Endothelial cell of umbilical vein (primary cell): ENCODE measurements at regions not wholly inside any gene's neighbourhood (a gene's known extent, or its start where the extent isn't known, plus 50 kb on each side); places are given as distances from the start of the nearest gene placed in this dataset.

Experiments used
- BruUV-seq: library from RNA; stranded (reverse); fragments of 400-500 nt; replicated peaks from 2 replicates; lab custom pipeline; 2021; lab: Mats Ljungman, UMichigan
- CTCF ChIA-PET: fragments of 300-600, 350-600 bp; sonication (Branson Sonifier 250); formaldehyde crosslinking; loops from one replicate; lab custom pipeline; 2021; ENCODE audit warnings: antibody characterized with exemption, inconsistent platforms; lab: Charles Lee
- POLR2A ChIA-PET: fragments of 300-600, 350-600 bp; sonication (Branson Sonifier 250); formaldehyde crosslinking; loops from one replicate; lab custom pipeline; 2021; ENCODE audit warnings: antibody characterized with exemption, inconsistent platforms; lab: Charles Lee
- DNase-seq: peaks from one replicate; pipeline ENCODE4 v3.0.0-alpha.2; 2011; ENCODE audit warnings: low read depth, low spot score
- FAIRE-seq: peaks from 2 replicates; lab custom pipeline; 2011; peaks lifted over from hg19 to GRCh38; lab: Jason Lieb, UNC
- H2AFZ ChIP-seq: 2 replicates; pipeline ENCODE4 v1.6.0; 2012; ENCODE audit warnings: low read depth, low read length, control low read depth, inconsistent platforms
- H3K27ac ChIP-seq: 2 replicates; pipeline ENCODE4 v1.5.1; 2011; ENCODE audit warnings: low read depth, mild to moderate bottlenecking, control low read depth, low read length, moderate library complexity; ENCODE audit not compliant: insufficient read depth
- H3K27me3 ChIP-seq, 2 experiments: 2 replicates each; pipeline versions ENCODE4 v1.6.0 to v1.6.1; 2011; ENCODE audit warnings: low read length in 2 of 2, mixed read lengths in 1 of 2; ENCODE audit not compliant: control insufficient read depth in 2 of 2, insufficient read depth in 2 of 2
- H3K36me3 ChIP-seq, 2 experiments: 2 replicates in 1 of 2; 3 replicates in 1 of 2; pipeline ENCODE4 v1.5.1; 2011; ENCODE audit warnings: low read length in 2 of 2, mild to moderate bottlenecking in 1 of 2, moderate library complexity in 1 of 2; ENCODE audit not compliant: control insufficient read depth in 2 of 2, insufficient read depth in 2 of 2; ENCODE audit errors: extremely low read depth in 1 of 2
- H3K4me1 ChIP-seq: 3 replicates; pipeline ENCODE4 v1.5.1; 2011; ENCODE audit warnings: mild to moderate bottlenecking, low read length; ENCODE audit not compliant: control insufficient read depth, insufficient read depth; ENCODE audit errors: extremely low read depth
- H3K4me2 ChIP-seq: 2 replicates; pipeline ENCODE4 v1.6.1; 2011; ENCODE audit warnings: low read length, control low read depth, mixed read lengths; ENCODE audit not compliant: insufficient read depth
- H3K4me3 ChIP-seq, 3 experiments: fragments of 200-600 bp in 1 of 3; sonication (generic), shearing (Covaris generic) in 1 of 3; replicated peaks in 1 of 3; 2 replicates each; pipeline ENCODE4 v1.5.1; 2011 to 2016; ENCODE audit warnings: control low read depth in 3 of 3, low read length in 3 of 3, mild to moderate bottlenecking in 2 of 3, inconsistent platforms in 1 of 3, low read depth in 1 of 3, moderate library complexity in 1 of 3; ENCODE audit not compliant: insufficient read depth in 1 of 3
- H3K79me2 ChIP-seq: 2 replicates; pipeline ENCODE4 v1.6.0; 2012; ENCODE audit warnings: low read length, inconsistent platforms; ENCODE audit not compliant: control insufficient read depth, insufficient read depth
- H3K9ac ChIP-seq: replicated peaks from 2 replicates; pipeline ENCODE3; 2011; ENCODE audit warnings: low read length, control low read depth; ENCODE audit not compliant: insufficient read depth; ENCODE audit errors: extremely low read depth
- H3K9me1 ChIP-seq: replicated peaks from 3 replicates; pipeline ENCODE4 v1.6.0; 2011; ENCODE audit warnings: mild to moderate bottlenecking, low read length; ENCODE audit not compliant: control insufficient read depth, insufficient read depth; ENCODE audit errors: extremely low read depth
- H3K9me3 ChIP-seq: replicated peaks from 2 replicates; pipeline ENCODE4 v1.5.1; 2012; ENCODE audit warnings: low read length, inconsistent platforms; ENCODE audit not compliant: control insufficient read depth, insufficient read depth
- H4K20me1 ChIP-seq: replicated peaks from 2 replicates; pipeline ENCODE3; 2011; ENCODE audit warnings: mild to moderate bottlenecking, low read length; ENCODE audit not compliant: control insufficient read depth, insufficient read depth; ENCODE audit errors: extremely low read depth
- EZH2 ChIP-seq: IDR thresholded peaks from 2 replicates; pipeline ENCODE4 v1.6.1; 2012; ENCODE audit warnings: borderline replicate concordance, low read depth, mild to moderate bottlenecking, moderate library complexity, low read length, inconsistent platforms; ENCODE audit not compliant: severe bottlenecking
- FOS ChIP-seq: IDR thresholded peaks from 2 replicates; pipeline ENCODE4 v1.6.1; 2011; ENCODE audit warnings: mild to moderate bottlenecking, low read length, moderate library complexity, borderline replicate concordance; ENCODE audit not compliant: insufficient read depth
- GATA2 ChIP-seq: IDR thresholded peaks from 2 replicates; pipeline ENCODE4 v1.7.0; 2011; ENCODE audit warnings: low read depth, mild to moderate bottlenecking, moderate library complexity, mixed read lengths, low read length; ENCODE audit not compliant: insufficient read length, insufficient read depth
- JUN ChIP-seq: IDR thresholded peaks from 2 replicates; pipeline ENCODE4 v1.6.1; 2011; ENCODE audit warnings: borderline replicate concordance, low read depth; ENCODE audit not compliant: insufficient read length, insufficient read depth
- POLR2A ChIP-seq: IDR thresholded peaks from 2 replicates; pipeline ENCODE4 v1.6.1; 2012; ENCODE audit warnings: low read depth, mild to moderate bottlenecking, control low read depth, low read length
- POLR2AphosphoS5 ChIP-seq: IDR thresholded peaks from 2 replicates; pipeline ENCODE4 v1.6.1; 2012; ENCODE audit warnings: low read depth, mild to moderate bottlenecking, control low read depth, low read length, moderate library complexity; ENCODE audit not compliant: insufficient read depth
- dilution Hi-C: fragments of 300-500 bp; cut with MboI; formaldehyde crosslinking; loops from one replicate; pipeline ENCODE4 v1.15.0; 2019; ENCODE audit warnings: low sequenced_read_pairs; ENCODE audit not compliant: extremely low pct_ligation_motif_present
- intact Hi-C: fragments of 100-400 bp; cut with micrococcal nuclease; formaldehyde crosslinking; loops from one replicate; pipeline ENCODE4 v1.10.0; 2022
- TF ChIP-seq, protein P1 (sequence below): IDR thresholded peaks from 2 replicates; pipeline ENCODE4 v1.6.1; 2011; ENCODE audit not compliant: insufficient read depth, insufficient read length
- TF ChIP-seq, protein P2 (sequence below), 2 donors: IDR thresholded peaks; 1 replicate in 1 of 2; 2 replicates in 1 of 2; pipeline ENCODE4 v1.5.1; 2011; ENCODE audit warnings: low read length in 2 of 2, mild to moderate bottlenecking in 2 of 2, moderate library complexity in 2 of 2, control low read depth in 1 of 2, inconsistent platforms in 1 of 2, low read depth in 1 of 2; ENCODE audit not compliant: insufficient read depth in 1 of 2; ENCODE audit errors: extremely low read depth in 1 of 2

DNA sequence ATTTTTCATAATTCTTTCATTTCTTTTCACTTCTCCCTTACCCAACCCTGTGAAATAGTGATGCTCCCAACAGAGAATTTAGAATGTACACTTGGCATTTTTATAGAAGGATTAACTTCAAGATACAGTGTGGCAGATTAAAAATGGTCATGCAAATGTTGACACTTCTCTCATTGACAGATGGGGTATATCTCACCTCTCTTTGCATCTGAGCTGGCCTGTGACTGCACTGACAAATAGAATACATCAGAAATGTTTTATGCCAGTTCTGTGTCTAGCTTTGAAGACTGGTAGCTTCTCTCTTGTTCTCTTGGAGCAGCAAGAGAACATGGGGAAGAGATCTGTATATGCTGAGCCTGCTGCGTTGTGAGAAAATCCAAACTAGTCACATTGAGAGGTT, 949.6 kb downstream of the CDH11 start:
- Histone ChIP-seq H3K79me2 (no peaks in the 10 kb centered on the region), H3K36me3 (no peaks in the 10 kb centered on the region), H3K4me2 (no peak overlapping the region), H4K20me1 (no peaks in the 10 kb centered on the region), H3K9me3 (no peaks in the 10 kb centered on the region), H3K4me1 (no peaks in the 10 kb centered on the region), H3K27me3 (no peaks in the 10 kb centered on the region), H3K4me3 (no peak overlapping the region), H3K9ac (no peak overlapping the region), H3K9me1 (no peaks in the 10 kb centered on the region), H2AFZ (no peak overlapping the region), H3K27ac (no peak overlapping the region)
- intact Hi-C loops = no loop called here
- no TSS peak for BruUV-seq
- ChIA-PET CTCF (interaction anchor here (2.4 kb wide), 1 partner anchor 9 kb away, joined by 5 read pairs; no protein-coding TSS in a partner anchor), POLR2A (no interaction called here)
- TF ChIP-seq GATA2 (no peak), FOS (no peak), POLR2AphosphoS5 (no peak), POLR2A (no peak)
- TF ChIP-seq, protein P1, sequence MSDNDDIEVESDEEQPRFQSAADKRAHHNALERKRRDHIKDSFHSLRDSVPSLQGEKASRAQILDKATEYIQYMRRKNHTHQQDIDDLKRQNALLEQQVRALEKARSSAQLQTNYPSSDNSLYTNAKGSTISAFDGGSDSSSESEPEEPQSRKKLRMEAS = no peak
- no peak for DNase-seq
- dilution Hi-C loops = no loop called here
- no peak for FAIRE-seq

DNA sequence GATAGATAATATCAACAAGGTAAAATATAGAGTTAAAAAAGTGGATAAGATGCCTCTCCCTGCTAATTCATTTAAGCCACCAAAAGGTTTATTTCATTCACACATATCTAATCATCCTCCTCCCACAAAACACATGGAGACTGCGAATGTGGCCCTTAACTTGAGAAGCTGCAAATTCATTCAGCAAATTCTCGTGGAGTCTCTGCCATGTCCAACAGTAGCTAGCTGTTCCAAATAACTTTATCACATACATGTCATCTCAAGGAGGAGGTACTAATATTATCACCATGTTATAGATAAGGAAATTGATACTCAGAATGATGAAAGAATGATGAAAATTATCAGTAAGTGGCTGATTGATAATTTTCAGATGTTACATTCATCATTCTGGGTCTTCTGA, 950.2 kb downstream of the CDH11 start:
- Histone ChIP-seq H3K9ac (no peak overlapping the region), H3K4me3 (no peak overlapping the region), H2AFZ (no peak overlapping the region), H3K36me3 (no peaks in the 10 kb centered on the region), H3K79me2 (no peaks in the 10 kb centered on the region), H3K4me2 (no peak overlapping the region), H4K20me1 (no peaks in the 10 kb centered on the region), H3K27ac (no peak overlapping the region), H3K4me1 (no peaks in the 10 kb centered on the region), H3K9me1 (no peaks in the 10 kb centered on the region), H3K9me3 (no peaks in the 10 kb centered on the region), H3K27me3 (no peaks in the 10 kb centered on the region)
- no peak for FAIRE-seq
- ChIA-PET POLR2A (no interaction called here), CTCF (interaction anchor here (2.4 kb wide), 1 partner anchor 8 kb away, joined by 5 read pairs; no protein-coding TSS in a partner anchor)
- intact Hi-C loops (no loop called here), dilution Hi-C loops (no loop called here)
- no peak for TF ChIP-seq POLR2A
- TF ChIP-seq EZH2 = no peak
- no peak for TF ChIP-seq JUN
- TF ChIP-seq GATA2 = no peak
- TF ChIP-seq FOS = no peak
- TF ChIP-seq, protein P2, sequence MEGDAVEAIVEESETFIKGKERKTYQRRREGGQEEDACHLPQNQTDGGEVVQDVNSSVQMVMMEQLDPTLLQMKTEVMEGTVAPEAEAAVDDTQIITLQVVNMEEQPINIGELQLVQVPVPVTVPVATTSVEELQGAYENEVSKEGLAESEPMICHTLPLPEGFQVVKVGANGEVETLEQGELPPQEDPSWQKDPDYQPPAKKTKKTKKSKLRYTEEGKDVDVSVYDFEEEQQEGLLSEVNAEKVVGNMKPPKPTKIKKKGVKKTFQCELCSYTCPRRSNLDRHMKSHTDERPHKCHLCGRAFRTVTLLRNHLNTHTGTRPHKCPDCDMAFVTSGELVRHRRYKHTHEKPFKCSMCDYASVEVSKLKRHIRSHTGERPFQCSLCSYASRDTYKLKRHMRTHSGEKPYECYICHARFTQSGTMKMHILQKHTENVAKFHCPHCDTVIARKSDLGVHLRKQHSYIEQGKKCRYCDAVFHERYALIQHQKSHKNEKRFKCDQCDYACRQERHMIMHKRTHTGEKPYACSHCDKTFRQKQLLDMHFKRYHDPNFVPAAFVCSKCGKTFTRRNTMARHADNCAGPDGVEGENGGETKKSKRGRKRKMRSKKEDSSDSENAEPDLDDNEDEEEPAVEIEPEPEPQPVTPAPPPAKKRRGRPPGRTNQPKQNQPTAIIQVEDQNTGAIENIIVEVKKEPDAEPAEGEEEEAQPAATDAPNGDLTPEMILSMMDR (IDR thresholded peaks at IDR 0.05; ENCODE audit: extremely low read depth in 1 of 2, insufficient read depth in 1 of 2, low read depth in 1 of 2, low read length in 2 of 2) = no peak
- no peak for TF ChIP-seq POLR2AphosphoS5
- TF ChIP-seq, protein P1 = no peak
- DNase-seq = no peak
- BruUV-seq = no TSS peak
